ENCODE measurements at regions not wholly inside any gene's neighbourhood (a gene's known extent, or its start where the extent isn't known, plus 50 kb on each side); places are given as distances from the start of the nearest gene placed in this dataset.

DNA sequence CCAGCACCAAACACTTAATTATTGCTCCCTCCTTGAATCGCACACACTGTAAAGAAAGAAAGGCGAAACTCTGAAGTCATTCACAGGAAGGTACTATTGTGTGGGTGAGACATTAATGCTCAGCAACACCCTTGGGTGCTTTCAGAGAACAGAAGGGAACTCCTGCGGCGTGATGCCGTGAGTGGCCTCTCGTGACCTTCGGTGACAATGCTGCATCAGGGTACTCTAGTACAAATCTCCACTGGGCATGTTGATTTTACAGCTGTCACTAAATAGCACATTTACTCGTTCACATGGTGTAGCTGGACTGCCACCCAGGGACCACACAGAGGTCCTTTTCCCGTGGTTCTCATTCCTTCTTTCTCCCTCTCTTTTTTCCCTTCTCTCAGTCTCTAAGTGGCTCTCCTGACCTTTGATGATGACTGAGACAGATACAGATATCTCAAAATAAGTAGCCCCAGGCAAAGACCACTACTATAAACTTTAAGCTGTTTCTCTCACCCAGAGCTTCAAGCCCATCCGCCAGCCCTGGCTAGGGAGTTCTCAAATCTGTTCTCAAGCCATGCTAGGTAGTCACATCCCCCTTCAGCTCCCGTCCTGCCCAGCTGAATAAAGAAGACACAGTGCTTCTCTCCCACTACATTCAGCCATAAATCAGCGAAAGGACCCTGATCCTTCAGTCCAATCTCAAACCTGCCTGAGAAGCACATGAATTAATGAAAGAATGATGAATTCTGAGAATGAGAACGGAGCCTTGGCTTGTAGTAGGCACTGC is 223.4 kb upstream of the FMN2 start:
- Histone ChIP-seq H3F3A (replicated peaks; ENCODE audit: low read depth) (no peaks in the 10 kb centered on the region), H3K79me2 (replicated peaks; ENCODE audit: insufficient read depth) (no peaks in the 10 kb centered on the region), H4K20me1 (replicated peaks; ENCODE audit: insufficient read depth) (no peaks in the 10 kb centered on the region), H3K4me2 (no peak overlapping the region), H3K27me3 (ENCODE audit: insufficient read depth) (no peaks in the 10 kb centered on the region), H3K27ac (ENCODE audit: low read depth) (no peak overlapping the region), H2AFZ (no peak overlapping the region), H3K36me3 (ENCODE audit: insufficient read depth) (no peaks in the 10 kb centered on the region), H3K4me3 (no peak overlapping the region), H3K9me2 (ENCODE audit: insufficient read depth) (no peaks in the 10 kb centered on the region), H3K4me1 (ENCODE audit: insufficient read depth) (no peaks in the 10 kb centered on the region)
- peaks cover 4% of the 10 kb centered on the region; the same call in 1 of the 3 replicates for H3K36me3 Mint-ChIP-seq (ENCODE audit: low read depth)
- H3K9me3 Mint-ChIP-seq: peaks cover 3% of the 10 kb centered on the region
- TF ChIP-seq NANOG (IDR thresholded peaks at IDR 0.05; ENCODE audit: borderline replicate concordance) (no peak), ETS1 (IDR thresholded peaks at IDR 0.05) (no peak), ZNF331 (CRISPR knock-in tag; IDR thresholded peaks at IDR 0.05; ENCODE audit: low read depth) (no peak), CTCF (conservative IDR thresholded peaks at IDR 0.05; ENCODE audit: low read depth in 2 of 2) (0 out of 4 replicates have a peak, but pooled peaks of 1 of the 2 experiments have one; percentile 12), CREB1 (CRISPR knock-in tag; IDR thresholded peaks at IDR 0.05; ENCODE audit: low read depth) (no peak), STAT1 (IDR thresholded peaks at IDR 0.05; ENCODE audit: unreplicated experiment) (no peak)
- TF ChIP-seq, protein P1, sequence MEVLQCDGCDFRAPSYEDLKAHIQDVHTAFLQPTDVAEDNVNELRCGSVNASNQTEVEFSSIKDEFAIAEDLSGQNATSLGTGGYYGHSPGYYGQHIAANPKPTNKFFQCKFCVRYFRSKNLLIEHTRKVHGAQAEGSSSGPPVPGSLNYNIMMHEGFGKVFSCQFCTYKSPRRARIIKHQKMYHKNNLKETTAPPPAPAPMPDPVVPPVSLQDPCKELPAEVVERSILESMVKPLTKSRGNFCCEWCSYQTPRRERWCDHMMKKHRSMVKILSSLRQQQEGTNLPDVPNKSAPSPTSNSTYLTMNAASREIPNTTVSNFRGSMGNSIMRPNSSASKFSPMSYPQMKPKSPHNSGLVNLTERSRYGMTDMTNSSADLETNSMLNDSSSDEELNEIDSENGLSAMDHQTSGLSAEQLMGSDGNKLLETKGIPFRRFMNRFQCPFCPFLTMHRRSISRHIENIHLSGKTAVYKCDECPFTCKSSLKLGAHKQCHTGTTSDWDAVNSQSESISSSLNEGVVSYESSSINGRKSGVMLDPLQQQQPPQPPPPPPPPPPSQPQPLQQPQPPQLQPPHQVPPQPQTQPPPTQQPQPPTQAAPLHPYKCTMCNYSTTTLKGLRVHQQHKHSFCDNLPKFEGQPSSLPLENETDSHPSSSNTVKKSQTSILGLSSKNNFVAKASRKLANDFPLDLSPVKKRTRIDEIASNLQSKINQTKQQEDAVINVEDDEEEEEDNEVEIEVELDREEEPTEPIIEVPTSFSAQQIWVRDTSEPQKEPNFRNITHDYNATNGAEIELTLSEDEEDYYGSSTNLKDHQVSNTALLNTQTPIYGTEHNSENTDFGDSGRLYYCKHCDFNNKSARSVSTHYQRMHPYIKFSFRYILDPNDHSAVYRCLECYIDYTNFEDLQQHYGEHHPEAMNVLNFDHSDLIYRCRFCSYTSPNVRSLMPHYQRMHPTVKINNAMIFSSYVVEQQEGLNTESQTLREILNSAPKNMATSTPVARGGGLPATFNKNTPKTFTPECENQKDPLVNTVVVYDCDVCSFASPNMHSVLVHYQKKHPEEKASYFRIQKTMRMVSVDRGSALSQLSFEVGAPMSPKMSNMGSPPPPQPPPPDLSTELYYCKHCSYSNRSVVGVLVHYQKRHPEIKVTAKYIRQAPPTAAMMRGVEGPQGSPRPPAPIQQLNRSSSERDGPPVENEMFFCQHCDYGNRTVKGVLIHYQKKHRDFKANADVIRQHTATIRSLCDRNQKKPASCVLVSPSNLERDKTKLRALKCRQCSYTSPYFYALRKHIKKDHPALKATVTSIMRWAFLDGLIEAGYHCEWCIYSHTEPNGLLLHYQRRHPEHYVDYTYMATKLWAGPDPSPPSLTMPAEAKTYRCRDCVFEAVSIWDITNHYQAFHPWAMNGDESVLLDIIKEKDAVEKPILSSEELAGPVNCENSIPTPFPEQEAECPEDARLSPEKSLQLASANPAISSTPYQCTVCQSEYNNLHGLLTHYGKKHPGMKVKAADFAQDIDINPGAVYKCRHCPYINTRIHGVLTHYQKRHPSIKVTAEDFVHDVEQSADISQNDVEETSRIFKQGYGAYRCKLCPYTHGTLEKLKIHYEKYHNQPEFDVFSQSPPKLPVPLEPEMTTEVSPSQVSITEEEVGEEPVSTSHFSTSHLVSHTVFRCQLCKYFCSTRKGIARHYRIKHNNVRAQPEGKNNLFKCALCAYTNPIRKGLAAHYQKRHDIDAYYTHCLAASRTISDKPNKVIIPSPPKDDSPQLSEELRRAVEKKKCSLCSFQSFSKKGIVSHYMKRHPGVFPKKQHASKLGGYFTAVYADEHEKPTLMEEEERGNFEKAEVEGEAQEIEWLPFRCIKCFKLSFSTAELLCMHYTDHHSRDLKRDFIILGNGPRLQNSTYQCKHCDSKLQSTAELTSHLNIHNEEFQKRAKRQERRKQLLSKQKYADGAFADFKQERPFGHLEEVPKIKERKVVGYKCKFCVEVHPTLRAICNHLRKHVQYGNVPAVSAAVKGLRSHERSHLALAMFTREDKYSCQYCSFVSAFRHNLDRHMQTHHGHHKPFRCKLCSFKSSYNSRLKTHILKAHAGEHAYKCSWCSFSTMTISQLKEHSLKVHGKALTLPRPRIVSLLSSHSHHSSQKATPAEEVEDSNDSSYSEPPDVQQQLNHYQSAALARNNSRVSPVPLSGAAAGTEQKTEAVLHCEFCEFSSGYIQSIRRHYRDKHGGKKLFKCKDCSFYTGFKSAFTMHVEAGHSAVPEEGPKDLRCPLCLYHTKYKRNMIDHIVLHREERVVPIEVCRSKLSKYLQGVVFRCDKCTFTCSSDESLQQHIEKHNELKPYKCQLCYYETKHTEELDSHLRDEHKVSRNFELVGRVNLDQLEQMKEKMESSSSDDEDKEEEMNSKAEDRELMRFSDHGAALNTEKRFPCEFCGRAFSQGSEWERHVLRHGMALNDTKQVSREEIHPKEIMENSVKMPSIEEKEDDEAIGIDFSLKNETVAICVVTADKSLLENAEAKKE (CRISPR knock-in tag; IDR thresholded peaks at IDR 0.05): no peak
- H3K4me1 Mint-ChIP-seq: no peaks in the 10 kb centered on the region
- H3K27me3 Mint-ChIP-seq (ENCODE audit: insufficient read depth, low read depth, poor library complexity): peaks cover 2% of the 10 kb centered on the region
- ATAC-seq (no peak), DNase-seq (ENCODE audit: low spot score) (no peak)
- H3K4me3 Mint-ChIP-seq: no peak overlapping the region
- no peak overlapping the region for H3K27ac Mint-ChIP-seq

Data from GM23338 (cell line).